A172 (cell line): ENCODE measurements at regions not wholly inside any gene's neighbourhood (a gene's known extent, or its start where the extent isn't known, plus 50 kb on each side); places are given as distances from the start of the nearest gene placed in this dataset.
A peak's percentile ranks its signal among the peaks of the same experiment; 100 is the strongest.

ENCODE experiments used
- DNase-seq: peaks from one replicate; pipeline ENCODE4 v3.0.0-alpha.2; 2015; ENCODE audit warnings: low spot score

DNA sequence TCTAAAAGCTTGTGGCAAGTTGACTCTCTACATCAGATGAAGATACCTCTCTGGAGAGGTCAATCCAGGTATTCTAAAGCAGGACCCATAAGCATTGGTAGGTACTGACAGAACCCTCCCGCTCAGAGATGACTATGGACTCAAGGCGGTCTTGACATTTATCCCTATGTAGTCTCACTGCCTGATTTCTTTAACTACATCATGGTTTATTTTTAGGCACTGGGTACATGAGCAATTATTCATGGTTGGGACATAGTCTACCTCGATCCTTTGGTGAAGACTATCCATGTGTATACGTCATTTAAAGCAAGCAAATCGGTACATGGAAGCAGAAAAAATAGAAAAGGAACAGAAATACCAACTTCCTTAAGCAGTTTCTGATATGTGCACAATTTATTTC is 136.2 kb upstream of the TAB2 start:
- DNase-seq: no peak

GRCh38 chr6:149182262-149182661 is 135.2 kb upstream of the TAB2 start:
- DNase-seq: no peak

GRCh38 chr6:149184523-149184922 is 133.0 kb upstream of the TAB2 start:
- DNase-seq: no peak

DNA sequence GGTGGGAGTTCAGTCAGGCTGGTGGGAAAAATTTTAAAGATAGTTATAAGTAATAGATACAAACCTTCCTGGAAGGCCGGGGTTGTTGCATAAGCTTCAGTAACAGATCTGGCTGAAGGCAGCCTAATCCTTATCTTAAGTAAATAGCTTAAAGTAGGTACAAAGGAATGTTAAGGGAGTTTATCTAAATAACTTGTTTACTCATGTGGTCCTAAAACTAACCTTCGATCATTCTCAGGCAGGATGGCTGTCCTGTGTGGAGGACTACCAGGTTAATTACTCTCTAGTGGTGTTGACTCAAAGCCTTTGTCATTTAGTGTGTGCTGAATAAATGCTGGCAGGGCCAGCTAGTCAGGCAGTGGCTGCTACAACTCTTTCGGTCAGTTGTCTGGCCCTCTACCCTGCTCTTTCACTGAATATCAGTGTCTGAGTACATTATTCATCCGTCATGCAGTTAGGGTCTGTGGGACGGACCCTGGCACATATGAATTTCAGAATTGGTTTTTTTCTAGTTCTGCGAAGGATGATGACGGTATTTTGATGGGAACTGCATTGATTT is 131.6 kb upstream of the TAB2 start:
- no peak for DNase-seq

DNA sequence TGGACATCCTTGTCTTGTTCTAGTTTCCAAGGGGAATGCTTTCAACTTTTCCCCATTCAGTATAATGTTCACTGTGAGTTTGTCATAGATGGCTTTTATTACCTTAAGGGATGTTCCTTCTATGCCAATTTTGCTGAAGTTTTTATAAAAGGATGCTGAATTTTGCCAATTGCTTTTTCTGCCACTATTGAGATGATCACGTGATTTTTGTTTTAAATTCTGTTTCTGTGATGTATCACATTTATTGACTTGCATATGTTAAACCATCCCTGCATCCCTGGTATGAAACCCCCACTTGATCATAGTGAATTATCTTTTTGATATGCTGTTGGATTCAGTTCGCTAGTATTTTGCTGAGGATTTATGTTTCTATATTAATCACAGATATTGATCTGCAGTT is 130.6 kb upstream of the TAB2 start:
- DNase-seq: no peak

GRCh38 chr6:149190224-149190831 is 127.2 kb upstream of the TAB2 start:
- DNase-seq: peak; percentile 25

- DNase-seq: no peak
Observed at GRCh38 chr6:149194820-149195558, 122.5 kb upstream of the TAB2 start.

GRCh38 chr6:149196091-149196490 is 121.4 kb upstream of the TAB2 start:
- DNase-seq: no peak

DNA sequence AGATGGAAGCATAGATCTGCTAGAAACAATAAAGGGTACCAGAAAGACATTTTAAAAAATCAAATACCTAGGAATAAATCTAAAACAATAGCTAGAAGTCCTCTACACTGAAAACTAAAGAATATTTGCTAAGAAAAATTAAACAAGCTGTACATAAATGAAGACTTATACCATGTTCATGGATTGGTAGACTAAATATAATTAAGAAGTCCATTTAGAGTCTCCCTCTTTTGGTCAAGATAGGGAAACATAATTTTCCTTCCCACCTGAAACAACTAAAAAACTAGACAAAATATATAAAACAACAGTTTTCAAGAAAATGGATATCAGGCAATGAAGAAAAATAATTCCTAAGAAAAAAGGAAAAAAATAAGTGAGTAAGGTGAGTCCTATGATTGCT is 120.0 kb upstream of the TAB2 start:
- no peak for DNase-seq

DNA sequence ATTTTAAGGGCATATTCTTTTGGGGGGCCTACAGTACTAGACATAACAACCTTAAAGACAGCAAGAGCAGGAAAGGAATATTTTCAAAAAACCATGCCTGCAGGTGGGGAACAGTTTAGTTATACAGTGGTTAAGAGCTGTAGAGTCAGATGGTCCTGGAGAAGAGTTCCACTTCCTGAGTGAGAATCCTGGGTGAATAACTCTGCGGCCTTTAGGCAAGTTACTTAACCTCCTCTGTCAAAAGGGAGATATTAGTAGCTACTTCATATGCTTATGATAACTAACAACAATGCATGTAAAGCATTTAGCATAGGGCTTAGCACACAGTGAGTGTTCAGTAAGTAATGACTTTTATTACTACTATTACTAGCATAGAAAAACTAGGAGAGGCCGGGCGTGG is 119.2 kb upstream of the TAB2 start:
- DNase-seq: no peak

GRCh38 chr6:149200282-149200945 is 117.1 kb upstream of the TAB2 start:
- no peak for DNase-seq

DNA sequence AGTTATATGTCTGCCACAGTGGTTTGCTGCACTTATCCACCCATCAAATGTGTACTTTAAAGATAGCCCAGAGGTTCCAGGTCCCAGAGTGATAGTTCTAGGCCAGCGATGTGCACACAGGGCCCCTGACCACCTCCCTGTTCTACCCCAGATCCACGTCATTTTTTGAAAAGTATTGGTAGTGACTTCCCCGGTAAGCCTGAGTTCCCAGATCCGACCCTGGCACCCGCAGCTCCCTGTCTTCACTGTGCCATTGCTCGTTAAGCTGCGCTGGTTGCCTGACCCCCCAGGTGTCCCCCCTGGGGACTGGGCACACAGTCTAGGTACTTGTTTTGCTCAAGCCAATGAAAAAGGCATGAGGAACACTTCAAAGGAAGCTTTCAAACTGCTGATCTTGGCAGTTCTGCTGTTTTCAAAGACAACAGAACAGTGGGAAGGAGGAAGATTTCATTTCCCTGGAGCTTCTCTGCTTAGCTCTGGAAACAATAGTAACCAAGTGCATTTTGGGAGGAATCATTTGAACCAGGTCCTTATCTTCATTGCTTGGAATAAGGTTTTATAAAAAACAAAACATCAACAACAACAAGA is 116.3 kb upstream of the TAB2 start:
- DNase-seq: no peak

- no peak for DNase-seq
Observed at GRCh38 chr6:149202100-149202499, 115.4 kb upstream of the TAB2 start.

GRCh38 chr6:149202952-149203351 is 114.6 kb upstream of the TAB2 start:
- no peak for DNase-seq

DNA sequence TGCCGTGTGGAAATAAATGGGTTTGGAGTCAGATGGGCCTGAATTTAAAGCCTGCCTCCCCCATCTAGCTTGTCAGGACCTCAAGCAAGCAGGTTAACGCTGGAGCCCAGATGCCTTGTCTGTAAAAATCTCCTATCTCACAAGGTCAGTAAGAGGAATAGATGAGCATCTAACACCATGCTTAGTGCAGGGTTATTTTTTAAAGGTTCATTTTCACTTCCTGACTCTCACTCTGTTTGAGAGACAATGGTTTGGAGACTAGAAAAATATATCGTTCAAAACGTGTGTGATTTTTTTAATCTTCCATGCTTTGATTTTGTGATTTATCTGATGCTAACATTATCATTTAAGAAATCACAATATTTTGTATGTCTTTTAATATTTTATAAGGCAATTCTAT is 114.0 kb upstream of the TAB2 start:
- DNase-seq: no peak

DNA sequence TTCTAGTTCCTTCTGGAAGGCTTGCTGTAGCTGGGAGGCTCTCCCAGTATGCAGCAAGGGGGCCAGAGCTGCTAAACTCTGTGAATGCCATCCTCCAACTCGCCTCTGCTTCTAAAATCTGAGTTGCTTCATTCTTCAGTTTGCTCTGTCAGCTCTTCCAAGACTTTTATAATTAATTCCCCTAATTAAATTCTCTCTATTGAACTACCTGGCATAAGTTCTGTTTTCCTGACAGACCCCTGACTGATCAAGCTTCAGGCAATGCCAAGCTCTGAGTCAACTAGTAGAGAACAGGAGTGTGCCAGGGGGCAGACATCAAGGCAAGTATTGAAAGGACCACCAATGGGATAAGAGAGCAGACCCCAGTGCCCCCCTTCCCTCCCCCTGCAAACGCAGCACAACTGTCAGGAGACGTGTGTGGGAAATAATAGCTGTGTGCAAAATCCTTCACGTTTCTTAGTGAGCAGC is 109.3 kb upstream of the TAB2 start:
- no peak for DNase-seq

DNA sequence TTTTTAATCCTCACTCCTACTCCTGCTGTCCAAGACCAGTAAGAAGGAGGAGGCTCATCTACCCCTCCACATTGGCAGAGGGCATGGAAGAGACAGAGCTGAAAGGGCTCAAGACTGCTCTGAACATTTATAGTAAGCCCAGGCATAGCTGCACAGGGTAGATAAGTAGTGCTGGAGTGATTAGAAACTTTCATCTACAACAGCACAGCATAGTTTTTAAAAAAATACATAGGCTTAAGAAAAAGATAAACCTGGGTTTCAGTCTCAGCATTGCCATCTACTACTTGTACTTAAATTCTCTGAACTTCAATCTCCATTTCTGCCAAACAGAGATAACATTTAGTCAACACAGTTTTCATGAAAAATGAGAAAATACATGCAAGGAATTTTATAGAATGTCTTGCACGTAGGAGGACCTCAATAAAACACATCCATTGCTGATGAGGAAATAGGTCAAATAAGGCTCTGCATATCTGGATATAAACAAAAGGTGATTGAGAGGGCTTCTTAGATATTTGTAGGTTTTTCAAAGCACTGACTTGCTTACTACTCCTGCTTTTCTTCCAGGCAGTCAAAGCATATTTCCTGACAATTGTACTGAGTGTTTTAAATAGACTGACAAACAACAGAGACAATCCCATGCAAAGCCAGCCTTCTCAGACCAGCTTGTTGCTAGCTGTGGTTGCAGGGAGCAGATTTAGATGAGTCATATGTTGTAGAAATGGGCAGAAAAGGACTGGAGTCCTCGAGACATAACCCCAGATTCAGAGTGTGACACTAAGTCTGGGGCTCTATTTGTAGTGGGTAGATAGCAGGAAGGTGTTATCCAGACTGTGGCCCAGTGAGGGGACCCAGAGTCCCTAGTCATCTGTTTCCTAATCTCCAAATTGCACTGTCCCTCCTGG is 107.4 kb upstream of the TAB2 start:
- DNase-seq: peak; percentile 33

DNA sequence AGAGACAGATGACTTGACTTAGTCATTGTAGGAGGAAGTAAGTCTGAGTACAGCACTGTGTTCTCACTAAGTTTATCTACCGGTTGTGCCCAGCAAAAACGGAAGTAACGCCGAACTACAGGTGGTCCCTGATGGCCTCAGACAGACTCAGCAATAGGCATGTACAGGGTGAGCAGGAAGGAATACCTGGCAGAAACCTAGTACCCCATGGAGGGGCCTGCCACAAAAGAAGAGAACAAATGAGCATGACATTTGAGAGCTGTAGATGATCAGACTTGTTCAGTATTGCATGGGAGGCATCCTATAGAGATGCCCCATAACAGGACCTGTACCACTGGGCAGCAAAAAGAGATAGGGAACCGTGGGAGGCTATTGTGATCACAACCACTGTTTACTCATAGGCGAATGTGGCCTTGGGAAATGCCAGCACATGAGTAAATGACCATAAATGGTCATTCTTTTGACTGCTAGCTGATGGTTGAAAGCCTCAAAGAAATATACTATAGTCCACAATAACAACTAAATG is 106.4 kb upstream of the TAB2 start:
- DNase-seq: peak; percentile 20

DNA sequence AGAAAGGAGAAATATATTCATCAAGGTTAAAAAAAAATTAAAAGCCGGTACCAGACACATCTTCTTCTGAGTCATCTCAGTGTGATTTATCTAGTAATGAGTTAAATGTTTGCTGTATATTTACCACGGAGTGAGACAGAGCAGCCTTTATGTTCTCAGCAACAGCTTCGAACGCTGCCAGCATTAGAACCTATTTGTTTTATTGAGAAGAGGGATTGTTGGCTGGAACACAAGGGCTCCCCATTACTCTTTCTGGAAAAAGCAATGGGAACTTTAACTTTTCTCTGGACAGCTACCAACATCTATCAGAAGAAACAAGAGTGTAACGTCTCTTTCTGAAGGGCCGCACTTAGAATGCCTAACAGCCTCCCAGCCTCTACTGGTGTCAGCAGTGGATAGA is 105.3 kb upstream of the TAB2 start:
- peak; percentile 18 for DNase-seq

DNA sequence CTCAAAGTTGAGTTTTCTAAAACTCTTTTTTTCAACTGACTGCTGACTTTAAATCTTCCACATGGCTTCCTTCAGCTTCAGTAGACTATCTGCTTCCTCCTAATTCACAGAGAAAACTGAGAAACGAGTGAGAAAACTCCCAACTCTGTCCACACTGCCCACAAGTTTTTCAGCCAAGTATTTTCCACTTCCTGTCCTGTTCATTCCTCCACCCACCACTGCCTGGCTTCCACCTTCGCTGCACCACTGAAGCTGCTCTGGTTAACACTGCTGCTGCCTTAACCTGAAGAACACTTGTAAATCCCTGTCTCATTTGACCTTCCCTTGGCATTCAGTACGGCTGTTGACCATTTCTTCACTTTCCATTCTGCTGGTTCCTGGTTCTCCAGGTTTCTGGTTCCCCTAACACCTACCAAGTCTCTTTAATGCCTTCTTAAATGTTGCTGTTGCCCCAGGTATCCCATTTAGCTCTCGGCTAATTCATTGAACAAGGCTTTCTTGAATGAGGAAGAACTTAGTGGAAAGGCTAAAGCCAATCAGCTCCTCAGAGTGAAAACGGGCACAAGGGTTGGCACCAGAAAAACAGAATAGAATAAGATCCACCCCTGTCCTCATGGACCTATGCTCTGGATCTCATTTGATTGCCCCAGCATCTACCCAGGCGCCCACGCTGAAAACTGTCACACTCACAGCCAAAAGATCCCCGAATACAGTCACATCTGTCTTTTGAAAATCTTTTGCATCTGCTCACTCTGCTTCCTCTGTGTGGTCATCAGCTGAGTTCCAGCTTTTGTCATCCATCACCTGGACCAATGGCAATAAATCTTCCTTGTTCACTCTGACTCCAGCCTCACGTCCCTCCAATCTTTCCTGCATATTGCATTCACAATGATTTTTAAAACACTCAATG is 104.4 kb upstream of the TAB2 start:
- no peak for DNase-seq
